ENCODE measurements at regions not wholly inside any gene's neighbourhood (a gene's known extent, or its start where the extent isn't known, plus 50 kb on each side); places are given as distances from the start of the nearest gene placed in this dataset.

- no peak overlapping the region for H3K27ac ChIP-seq
- DNase-seq (ENCODE audit: low spot score) = no peak
- ChIA-PET CTCF (no interaction called here), POLR2A (ENCODE audit: low non-redundant PET) (no interaction called here)
- TF ChIP-seq, protein P1, sequence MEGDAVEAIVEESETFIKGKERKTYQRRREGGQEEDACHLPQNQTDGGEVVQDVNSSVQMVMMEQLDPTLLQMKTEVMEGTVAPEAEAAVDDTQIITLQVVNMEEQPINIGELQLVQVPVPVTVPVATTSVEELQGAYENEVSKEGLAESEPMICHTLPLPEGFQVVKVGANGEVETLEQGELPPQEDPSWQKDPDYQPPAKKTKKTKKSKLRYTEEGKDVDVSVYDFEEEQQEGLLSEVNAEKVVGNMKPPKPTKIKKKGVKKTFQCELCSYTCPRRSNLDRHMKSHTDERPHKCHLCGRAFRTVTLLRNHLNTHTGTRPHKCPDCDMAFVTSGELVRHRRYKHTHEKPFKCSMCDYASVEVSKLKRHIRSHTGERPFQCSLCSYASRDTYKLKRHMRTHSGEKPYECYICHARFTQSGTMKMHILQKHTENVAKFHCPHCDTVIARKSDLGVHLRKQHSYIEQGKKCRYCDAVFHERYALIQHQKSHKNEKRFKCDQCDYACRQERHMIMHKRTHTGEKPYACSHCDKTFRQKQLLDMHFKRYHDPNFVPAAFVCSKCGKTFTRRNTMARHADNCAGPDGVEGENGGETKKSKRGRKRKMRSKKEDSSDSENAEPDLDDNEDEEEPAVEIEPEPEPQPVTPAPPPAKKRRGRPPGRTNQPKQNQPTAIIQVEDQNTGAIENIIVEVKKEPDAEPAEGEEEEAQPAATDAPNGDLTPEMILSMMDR (conservative IDR thresholded peaks at IDR 0.05; ENCODE audit: low read depth) = no peak
Observed at GRCh38 chr11:87493516-87493915, 455.8 kb downstream of the TMEM135 start.

DNA sequence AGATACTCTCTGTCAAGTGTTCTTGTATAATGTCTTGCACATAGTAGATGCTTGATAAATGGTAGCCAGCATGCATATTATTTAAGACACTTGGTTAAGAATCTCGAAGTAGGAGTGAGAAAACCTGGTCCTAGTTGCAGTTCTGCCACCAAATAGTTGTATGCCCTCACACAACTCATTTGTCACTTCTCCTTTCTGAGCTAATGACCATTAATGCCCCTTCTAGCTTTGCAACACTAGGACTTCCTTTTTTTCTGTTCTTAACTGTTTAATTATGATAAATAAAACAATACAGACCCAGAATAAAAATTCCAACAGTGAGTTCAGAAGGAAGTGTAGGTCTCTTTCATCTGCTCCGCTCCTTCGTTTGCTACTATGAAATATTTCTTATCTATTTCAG, 453.6 kb downstream of the TMEM135 start:
- CTCF ChIA-PET = no interaction called here
- POLR2A ChIA-PET (ENCODE audit: low non-redundant PET) = no interaction called here
- DNase-seq (ENCODE audit: low spot score) = no peak
- TF ChIP-seq, protein P1 (conservative IDR thresholded peaks at IDR 0.05; ENCODE audit: low read depth) = no peak
- no peak overlapping the region for H3K27ac ChIP-seq

DNA sequence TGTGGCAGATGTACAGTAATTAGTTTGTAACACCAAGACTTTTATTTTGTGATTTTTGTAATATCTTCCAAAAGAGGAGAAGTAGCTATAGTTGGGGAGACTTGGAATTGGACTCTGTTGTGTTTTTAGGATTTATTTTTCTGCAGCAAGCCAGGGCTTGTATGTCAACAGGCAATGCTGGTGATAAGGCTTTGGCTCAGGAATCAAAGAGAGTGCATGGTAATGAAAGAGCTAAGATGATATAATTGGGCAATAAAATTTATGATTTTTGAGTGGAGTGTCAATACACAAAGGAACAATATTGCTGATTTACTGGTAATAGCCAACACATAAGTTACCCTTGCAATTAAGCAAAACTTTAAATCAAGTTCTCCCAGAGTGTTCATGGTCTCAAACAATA, 452.9 kb downstream of the TMEM135 start:
- TF ChIP-seq, protein P1 (conservative IDR thresholded peaks at IDR 0.05; ENCODE audit: low read depth) = no peak
- CTCF ChIA-PET = interaction anchor here (0.6 kb wide), 1 partner anchor 47 kb away, joined by 3 read pairs; no protein-coding TSS in a partner anchor
- POLR2A ChIA-PET (ENCODE audit: low non-redundant PET) = no interaction called here
- no peak for DNase-seq (ENCODE audit: low spot score)
- H3K27ac ChIP-seq = no peak overlapping the region

GRCh38 chr11:87484566-87484965, 446.8 kb downstream of the TMEM135 start:
- H3K27ac ChIP-seq = no peak overlapping the region
- CTCF ChIA-PET = no interaction called here
- DNase-seq (ENCODE audit: low spot score) = no peak
- POLR2A ChIA-PET (ENCODE audit: low non-redundant PET) = no interaction called here
- TF ChIP-seq, protein P1 (conservative IDR thresholded peaks at IDR 0.05; ENCODE audit: low read depth) = no peak

DNA sequence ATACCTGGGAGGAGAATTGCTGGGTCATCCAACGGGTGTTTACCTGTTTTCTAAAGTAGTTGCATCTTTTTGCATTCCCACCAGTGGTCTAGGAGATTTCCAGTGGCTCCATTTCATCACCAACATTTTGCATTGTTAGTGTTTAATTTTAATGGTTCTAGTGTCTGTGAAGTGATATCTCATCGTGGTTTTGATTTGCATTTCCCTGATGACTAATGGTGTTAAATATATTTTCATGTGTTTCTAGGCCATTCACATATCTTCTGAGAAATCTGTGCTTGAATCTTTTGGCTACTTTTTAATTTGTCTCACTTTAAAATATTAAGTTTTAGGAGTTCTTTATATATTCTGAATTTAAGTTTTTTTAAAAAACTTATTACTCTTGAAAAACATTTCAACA, 439.6 kb downstream of the TMEM135 start:
- ChIA-PET CTCF (no interaction called here), POLR2A (ENCODE audit: low non-redundant PET) (no interaction called here)
- no peak for DNase-seq (ENCODE audit: low spot score)
- H3K27ac ChIP-seq = no peak overlapping the region
- TF ChIP-seq, protein P1 (conservative IDR thresholded peaks at IDR 0.05; ENCODE audit: low read depth) = no peak

GRCh38 chr11:87473174-87473573, 435.4 kb downstream of the TMEM135 start:
- ChIA-PET CTCF (interaction anchor here (0.5 to 1.1 kb wide), 4 partner anchors 20 to 56 kb away, joined by 4 to 5 read pairs (median 4); no protein-coding TSS in a partner anchor), POLR2A (ENCODE audit: low non-redundant PET) (no interaction called here)
- no peak overlapping the region; the same call in 1 of the 2 replicates for H3K27ac ChIP-seq
- TF ChIP-seq, protein P1 (conservative IDR thresholded peaks at IDR 0.05; ENCODE audit: low read depth) = no peak
- DNase-seq (ENCODE audit: low spot score) = peak; percentile 57

- TF ChIP-seq, protein P1 (conservative IDR thresholded peaks at IDR 0.05; ENCODE audit: low read depth) = no peak
- H3K27ac ChIP-seq = no peak overlapping the region
- ChIA-PET CTCF (no interaction called here), POLR2A (ENCODE audit: low non-redundant PET) (no interaction called here)
- no peak for DNase-seq (ENCODE audit: low spot score)
Observed at GRCh38 chr11:87466223-87466622, 428.5 kb downstream of the TMEM135 start.

All from RWPE1 (cell line).